K562 (cell line): ENCODE measurements at regions not wholly inside any gene's neighbourhood (a gene's known extent, or its start where the extent isn't known, plus 50 kb on each side); places are given as distances from the start of the nearest gene placed in this dataset.

Experiments used
- ATAC-seq: fragments of 200-7000 bp; cut with Tn5 transposase; 3 replicates; pipeline ENCODE4 v1.9.1; 2020; ENCODE audit warnings: moderate library complexity
- BruUV-seq: library from RNA; stranded (reverse); fragments of 400-500 nt; replicated peaks from 2 replicates; lab custom pipeline; 2021; lab: Mats Ljungman, UMichigan
- CTCF ChIA-PET: fragments of 300-600 bp; formaldehyde crosslinking; extraction: SDS; loops from one replicate; lab custom pipeline; 2021; ENCODE audit warnings: low intra/inter-chr PET ratio; lab: Yijun Ruan, JAX
- POLR2A ChIA-PET: fragments of 300-600, 350-650 bp; sonication (Branson Sonifier 250); formaldehyde crosslinking; extraction: SDS; loops from one replicate; lab custom pipeline; 2021; ENCODE audit warnings: antibody characterized with exemption, inconsistent platforms; lab: Yijun Ruan, JAX
- DNase-seq, 4 experiments: peaks; one replicate each; pipeline versions ENCODE4 v3.0.0 to v3.0.0-alpha.2; 2011 to 2018; ENCODE audit warnings: low spot score in 3 of 4, mixed read lengths in 3 of 4; ENCODE audit errors: extremely low read depth in 1 of 4
- FAIRE-seq: peaks from 2 replicates; lab custom pipeline; 2011; peaks lifted over from hg19 to GRCh38; lab: Jason Lieb, UNC
- H2AFZ ChIP-seq: 2 replicates; pipeline ENCODE4 v1.6.0; 2011; ENCODE audit warnings: low read depth, low read length, control low read depth, inconsistent platforms
- H3K27ac ChIP-seq: fragments of 200-600 bp; 3 replicates; pipeline ENCODE4 v1.8.0; 2011; ENCODE audit warnings: low read depth, mild to moderate bottlenecking, control low read depth, inconsistent platforms, low read length, moderate library complexity, mixed read lengths; ENCODE audit errors: extremely low read depth
- H3K27me3 ChIP-seq, 2 experiments: fragments of 300-600 bp in 1 of 2; 2 replicates in 1 of 2; 3 replicates in 1 of 2; pipeline versions ENCODE4 v1.6.0 to v1.8.0; 2011; ENCODE audit warnings: inconsistent platforms in 2 of 2, low read length in 2 of 2, mild to moderate bottlenecking in 1 of 2, mixed read lengths in 1 of 2, moderate library complexity in 1 of 2; ENCODE audit not compliant: control insufficient read depth in 2 of 2, insufficient read depth in 2 of 2
- H3K36me3 ChIP-seq: fragments of 300-600 bp; 3 replicates; pipeline ENCODE4 v1.8.0; 2011; ENCODE audit warnings: mild to moderate bottlenecking, low read length, inconsistent platforms; ENCODE audit not compliant: control insufficient read depth, insufficient read depth
- H3K4me1 ChIP-seq, 2 experiments: fragments of 200-600 bp in 1 of 2; replicated peaks in 1 of 2; 2 replicates in 1 of 2; 3 replicates in 1 of 2; pipeline versions ENCODE4 v1.5.1 to v1.8.0; 2011; ENCODE audit warnings: inconsistent platforms in 2 of 2, low read length in 2 of 2, mild to moderate bottlenecking in 1 of 2, mixed read lengths in 1 of 2, moderate library complexity in 1 of 2; ENCODE audit not compliant: control insufficient read depth in 2 of 2, insufficient read depth in 2 of 2
- H3K4me2 ChIP-seq: 2 replicates; pipeline ENCODE4 v1.6.1; 2011; ENCODE audit warnings: low read length, control low read depth, inconsistent platforms, mixed read lengths; ENCODE audit not compliant: insufficient read depth
- H3K4me3 ChIP-seq: fragments of 200-600 bp; sonication (generic), shearing (Covaris generic); 2 replicates; pipeline ENCODE4 v1.5.1; 2016; ENCODE audit warnings: control low read depth, inconsistent platforms
- H3K79me2 ChIP-seq: fragments of 200-600 bp; 3 replicates; pipeline ENCODE4 v1.8.0; 2011; ENCODE audit warnings: low read length, inconsistent platforms; ENCODE audit not compliant: control insufficient read depth, insufficient read depth
- H3K9ac ChIP-seq, 2 experiments: 2 replicates each; pipeline versions ENCODE4 v1.6.0 to v1.6.1; 2011; ENCODE audit warnings: low read depth in 2 of 2, low read length in 2 of 2, control low read depth in 1 of 2, inconsistent platforms in 1 of 2, mild to moderate bottlenecking in 1 of 2, mixed read lengths in 1 of 2; ENCODE audit not compliant: insufficient read depth in 1 of 2
- H3K9me1 ChIP-seq: one replicate; pipeline ENCODE4 v1.6.0; 2011; ENCODE audit warnings: inconsistent platforms, mild to moderate bottlenecking, low read length, moderate library complexity; ENCODE audit not compliant: control insufficient read depth, insufficient read depth
- H3K9me3 ChIP-seq: replicated peaks from 2 replicates; pipeline ENCODE4 v1.5.1; 2011; ENCODE audit warnings: low read depth, low read length, inconsistent platforms; ENCODE audit not compliant: control insufficient read depth, insufficient read depth
- H4K20me1 ChIP-seq: replicated peaks from 2 replicates; pipeline ENCODE4 v1.6.1; 2011; ENCODE audit warnings: low read length, inconsistent platforms, mixed read lengths; ENCODE audit not compliant: control insufficient read depth, insufficient read depth
- KDM1A ChIP-seq, 2 experiments: fragments of 450-650 bp; IDR thresholded peaks; 2 replicates each; pipeline ENCODE4 v1.6.1; 2016; ENCODE audit warnings: mild to moderate bottlenecking in 2 of 2
- MAX ChIP-seq: sonication (generic); formaldehyde crosslinking; IDR thresholded peaks from 2 replicates; pipeline ENCODE4 v1.9.0; 2022; ENCODE audit warnings: mild to moderate bottlenecking, missing genetic modification reagents
- ZNF121 ChIP-seq: sonication (generic); formaldehyde crosslinking; conservative IDR thresholded peaks from 2 replicates; pipeline ENCODE4 v1.8.0; 2022; ENCODE audit warnings: missing genetic modification reagents
- ZNF589 ChIP-seq: fragments of 200-800 bp; sonication (Bioruptor generic); IDR thresholded peaks from 2 replicates; pipeline ENCODE4 v1.6.1; 2016; ENCODE audit warnings: low read depth, missing genetic modification characterization, missing compliant biosample characterization
- WGBS: fragments of 100-300 bp; shearing (Covaris generic); methylation state at CpG from one replicate; pipeline ENCODE4 v1.1.6; 2016; ENCODE audit warnings: low coverage, mixed read lengths; ENCODE audit not compliant: insufficient coverage; ENCODE audit errors: missing lambda C conversion rate; 5-methylcytosine and 5-hydroxymethylcytosine counted together
- in situ Hi-C: fragments of 300-500 bp; cut with MboI; formaldehyde crosslinking; loops from 4 replicates; pipeline ENCODE4 v1.15.0; 2018; ENCODE audit warnings: inconsistent platforms, mixed read lengths
- intact Hi-C: fragments of 100-400 bp; cut with micrococcal nuclease; formaldehyde crosslinking; loops from 2 replicates; pipeline ENCODE4 v1.14.2; 2022

- in situ Hi-C loops (loop anchor here (10.0 kb wide), 1 partner anchor 89 kb away; no protein-coding TSS in a partner anchor), intact Hi-C loops (no loop called here)
- ChIA-PET POLR2A (no interaction called here), CTCF (no interaction called here)
- Histone ChIP-seq H3K9ac (no peak overlapping the region), H3K79me2 (no peaks in the 10 kb centered on the region), H2AFZ (no peak overlapping the region), H3K9me1 (no peaks in the 10 kb centered on the region), H3K27me3 (peaks cover 0 to 33% of the 10 kb centered on the region in 2 experiments; a peak in 2 of 5 replicates), H3K27ac (no peak overlapping the region), H3K4me3 (no peak overlapping the region), H3K4me2 (no peak overlapping the region), H3K36me3 (no peaks in the 10 kb centered on the region), H3K9me3 (no peaks in the 10 kb centered on the region), H4K20me1 (no peaks in the 10 kb centered on the region), H3K4me1 (no peaks in the 10 kb centered on the region; a peak in 1 of 5 replicates)
- DNase-seq (no peak), FAIRE-seq (no peak), ATAC-seq (no peak)
- no peak for TF ChIP-seq ZNF589 (CRISPR knock-in tag)
- no peak for TF ChIP-seq MAX (CRISPR knock-in tag)
- BruUV-seq: no TSS peak
- WGBS: 0% methylated on average over 11 of the region's 11 CpGs
Observed at GRCh38 chr13:111665691-111666095, 345.3 kb downstream of the TEX29 start.

GRCh38 chr13:111666164-111666776 is 345.8 kb downstream of the TEX29 start:
- no TSS peak for BruUV-seq
- H3K4me3 ChIP-seq: no peak overlapping the region
- TF ChIP-seq ZNF121: no peak
- TF ChIP-seq KDM1A (IDR thresholded peaks at IDR 0.05): peak in 1 of 2 experiments; percentile 43; a peak in 1 of 4 replicates
- H3K4me2 ChIP-seq: no peak overlapping the region
- H3K9ac ChIP-seq: no peak overlapping the region
- no peaks in the 10 kb centered on the region for H3K9me3 ChIP-seq
- no peak overlapping the region for H2AFZ ChIP-seq
- H3K27ac ChIP-seq: no peak overlapping the region
- 3% methylated on average over 14 of the region's 18 CpGs for WGBS
- FAIRE-seq (no peak), ATAC-seq (no peak), DNase-seq (no peak)
- H3K36me3 ChIP-seq: no peaks in the 10 kb centered on the region
- H3K4me1 ChIP-seq: no peaks in the 10 kb centered on the region; a peak in 1 of 5 replicates
- no peaks in the 10 kb centered on the region for H3K79me2 ChIP-seq
- CTCF ChIA-PET: no interaction called here
- intact Hi-C loops: no loop called here
- no peaks in the 10 kb centered on the region for H4K20me1 ChIP-seq
- H3K9me1 ChIP-seq: no peaks in the 10 kb centered on the region
- POLR2A ChIA-PET: no interaction called here
- peaks cover 0 to 29% of the 10 kb centered on the region in 2 experiments; a peak in 2 of 5 replicates for H3K27me3 ChIP-seq
- in situ Hi-C loops: loop anchor here (10.0 kb wide), 1 partner anchor 89 kb away; no protein-coding TSS in a partner anchor
